Stomach (tissue), 4 donors: ENCODE measurements at regions not wholly inside any gene's neighbourhood (a gene's known extent, or its start where the extent isn't known, plus 50 kb on each side); places are given as distances from the start of the nearest gene placed in this dataset.

Experiments used
- CTCF ChIP-seq, 7 experiments: fragments of 450-650 bp in 4 of 7; fragments of 200-600 bp in 3 of 7; sonication (generic) in 3 of 7; IDR thresholded peaks; one replicate each; pipeline ENCODE4 v1.5.1; 2016 to 2019; ENCODE audit warnings: antibody characterized with exemption in 7 of 7, control low read depth in 2 of 7, mild to moderate bottlenecking in 1 of 7
- POLR2AphosphoS5 ChIP-seq, 3 donors: sonication (generic); formaldehyde crosslinking; IDR thresholded peaks; one replicate each; pipeline ENCODE4 v1.6.1; 2016; ENCODE audit warnings: antibody characterized with exemption in 3 of 3

- no peak for TF ChIP-seq POLR2AphosphoS5 (IDR thresholded peaks at IDR 0.05)
- TF ChIP-seq CTCF (IDR thresholded peaks at IDR 0.05): no peak
Observed at GRCh38 chr6:142631517-142632385, 313.2 kb downstream of the HIVEP2 start.
